Vagina (tissue), 2 donors: ENCODE measurements at regions not wholly inside any gene's neighbourhood (a gene's known extent, or its start where the extent isn't known, plus 50 kb on each side); places are given as distances from the start of the nearest gene placed in this dataset.

Source experiments
- POLR2A ChIP-seq, 2 donors: fragments of 450-650 bp; IDR thresholded peaks; one replicate each; pipeline ENCODE4 v1.6.1; 2017; ENCODE audit warnings: antibody characterized with exemption in 2 of 2, mild to moderate bottlenecking in 2 of 2, moderate library complexity in 2 of 2
- TF ChIP-seq, protein P1 (sequence below), 3 experiments: fragments of 450-650 bp in 2 of 3; fragments of 200-600 bp in 1 of 3; sonication (generic) in 1 of 3; IDR thresholded peaks; one replicate each; pipeline ENCODE4 v1.5.1; 2017 to 2019; ENCODE audit warnings: antibody characterized with exemption in 3 of 3, mild to moderate bottlenecking in 2 of 3, moderate library complexity in 2 of 3

DNA sequence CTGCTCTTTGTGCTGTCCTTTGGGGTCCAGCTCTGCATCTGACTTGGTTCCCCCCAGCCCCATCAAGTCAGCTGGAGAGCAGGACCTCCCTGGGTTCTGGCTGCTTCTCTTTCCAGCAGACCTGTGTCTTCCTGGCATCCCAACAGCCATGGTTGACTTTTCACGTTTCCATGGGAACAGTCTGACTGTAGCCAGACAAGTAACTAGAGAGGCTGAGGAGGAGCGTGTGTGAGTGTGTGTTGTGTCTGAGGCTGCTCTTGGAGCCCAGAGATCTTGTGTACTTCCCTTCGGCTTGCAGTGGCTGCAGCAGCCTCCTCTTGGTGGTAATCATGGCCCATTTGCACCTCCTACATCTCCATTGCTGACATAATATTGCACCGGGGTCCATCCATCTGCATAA is 332.0 kb downstream of the RPS24 start:
- TF ChIP-seq, protein P1, sequence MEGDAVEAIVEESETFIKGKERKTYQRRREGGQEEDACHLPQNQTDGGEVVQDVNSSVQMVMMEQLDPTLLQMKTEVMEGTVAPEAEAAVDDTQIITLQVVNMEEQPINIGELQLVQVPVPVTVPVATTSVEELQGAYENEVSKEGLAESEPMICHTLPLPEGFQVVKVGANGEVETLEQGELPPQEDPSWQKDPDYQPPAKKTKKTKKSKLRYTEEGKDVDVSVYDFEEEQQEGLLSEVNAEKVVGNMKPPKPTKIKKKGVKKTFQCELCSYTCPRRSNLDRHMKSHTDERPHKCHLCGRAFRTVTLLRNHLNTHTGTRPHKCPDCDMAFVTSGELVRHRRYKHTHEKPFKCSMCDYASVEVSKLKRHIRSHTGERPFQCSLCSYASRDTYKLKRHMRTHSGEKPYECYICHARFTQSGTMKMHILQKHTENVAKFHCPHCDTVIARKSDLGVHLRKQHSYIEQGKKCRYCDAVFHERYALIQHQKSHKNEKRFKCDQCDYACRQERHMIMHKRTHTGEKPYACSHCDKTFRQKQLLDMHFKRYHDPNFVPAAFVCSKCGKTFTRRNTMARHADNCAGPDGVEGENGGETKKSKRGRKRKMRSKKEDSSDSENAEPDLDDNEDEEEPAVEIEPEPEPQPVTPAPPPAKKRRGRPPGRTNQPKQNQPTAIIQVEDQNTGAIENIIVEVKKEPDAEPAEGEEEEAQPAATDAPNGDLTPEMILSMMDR (IDR thresholded peaks at IDR 0.05), result no peak
- TF ChIP-seq POLR2A (IDR thresholded peaks at IDR 0.05), result no peak
